GM18870 (cell line): ENCODE measurements at regions not wholly inside any gene's neighbourhood (a gene's known extent, or its start where the extent isn't known, plus 50 kb on each side); places are given as distances from the start of the nearest gene placed in this dataset.

Source experiments
- ATAC-seq: cut with Tn5 transposase; IDR thresholded peaks from one replicate; pipeline ENCODE4 v1.9.1; 2021; ENCODE audit warnings: moderate library complexity; ENCODE audit not compliant: unreplicated experiment

- ATAC-seq = no peak
Measured at GRCh38 chr13:31853643-31854326, 114.5 kb downstream of the RXFP2 start.

- ATAC-seq = no peak
Measured at GRCh38 chr13:31859571-31859970, 120.2 kb downstream of the RXFP2 start.

GRCh38 chr13:31860002-31860401 lies 120.7 kb downstream of the RXFP2 start:
- no peak for ATAC-seq

- no peak for ATAC-seq
Measured at GRCh38 chr13:31862828-31863227, 123.5 kb downstream of the RXFP2 start.

GRCh38 chr13:31864307-31864706 lies 125.0 kb downstream of the RXFP2 start:
- ATAC-seq = no peak

- ATAC-seq = no peak
Measured at GRCh38 chr13:31866099-31866498, 126.8 kb downstream of the RXFP2 start.

GRCh38 chr13:31867709-31868108 lies 128.4 kb downstream of the RXFP2 start:
- ATAC-seq = no peak

- no peak for ATAC-seq
Measured at GRCh38 chr13:31869582-31869981, 130.3 kb downstream of the RXFP2 start.

GRCh38 chr13:31870511-31870910 lies 131.2 kb downstream of the RXFP2 start:
- ATAC-seq = no peak

GRCh38 chr13:31873145-31873544 lies 133.8 kb downstream of the RXFP2 start:
- no peak for ATAC-seq

- no peak for ATAC-seq
Measured at GRCh38 chr13:31875134-31875533, 135.8 kb downstream of the RXFP2 start.

- no peak for ATAC-seq
Measured at GRCh38 chr13:31878052-31878451, 138.7 kb downstream of the RXFP2 start.

GRCh38 chr13:31878495-31878894 lies 139.2 kb downstream of the RXFP2 start:
- peak; percentile 38 for ATAC-seq

- ATAC-seq = no peak
Measured at GRCh38 chr13:31878955-31879354, 139.6 kb downstream of the RXFP2 start.

GRCh38 chr13:31880851-31881494 lies 141.6 kb downstream of the RXFP2 start:
- ATAC-seq = no peak

GRCh38 chr13:31881495-31881882 lies 142.2 kb downstream of the RXFP2 start:
- no peak for ATAC-seq

GRCh38 chr13:31882794-31883193 lies 143.5 kb downstream of the RXFP2 start:
- ATAC-seq = no peak

- ATAC-seq = no peak
Measured at GRCh38 chr13:31884556-31884955, 145.2 kb downstream of the RXFP2 start.

GRCh38 chr13:31885994-31886393 lies 145.6 kb upstream of the FRY start:
- no peak for ATAC-seq

- ATAC-seq = no peak
Measured at GRCh38 chr13:31887286-31887685, 144.3 kb upstream of the FRY start.

GRCh38 chr13:31890946-31891345 lies 140.6 kb upstream of the FRY start:
- ATAC-seq = no peak

- no peak for ATAC-seq
Measured at GRCh38 chr13:31891472-31891871, 140.1 kb upstream of the FRY start.

GRCh38 chr13:31894931-31895330 lies 136.6 kb upstream of the FRY start:
- no peak for ATAC-seq
